B cell (primary cell): ENCODE measurements at regions not wholly inside any gene's neighbourhood (a gene's known extent, or its start where the extent isn't known, plus 50 kb on each side); places are given as distances from the start of the nearest gene placed in this dataset.

Source experiments
- ATAC-seq: fragments of 200-7000 bp; cut with Tn5 transposase; one replicate; pipeline ENCODE4 v1.10.0; 2021; ENCODE audit warnings: low read depth, mild to moderate bottlenecking, moderate number of reproducible peaks, moderate library complexity
- CTCF ChIA-PET: fragments of 350-600 bp; sonication (Branson Sonifier 250); formaldehyde crosslinking; loops from one replicate; lab custom pipeline; 2021; ENCODE audit warnings: antibody characterized with exemption, inconsistent platforms; lab: Charles Lee
- POLR2A ChIA-PET: fragments of 350-600 bp; sonication (Branson Sonifier 250); formaldehyde crosslinking; loops from one replicate; lab custom pipeline; 2021; ENCODE audit warnings: antibody characterized with exemption; lab: Charles Lee
- DNase-seq: peaks from one replicate; pipeline ENCODE4 v3.0.0; 2013
- H2AFZ ChIP-seq: 2 replicates; pipeline ENCODE4 v1.6.1; 2012; ENCODE audit warnings: mild to moderate bottlenecking, low read depth, low read length; ENCODE audit not compliant: insufficient read depth, poor library complexity, severe bottlenecking
- H3K27ac ChIP-seq, 2 donors: 1 replicate in 1 of 2; 2 replicates in 1 of 2; pipeline ENCODE4 v1.5.1; 2012 to 2013; ENCODE audit warnings: low read length in 2 of 2, mild to moderate bottlenecking in 2 of 2, moderate library complexity in 1 of 2
- H3K27me3 ChIP-seq, 4 experiments: fragments of 200-600 bp in 1 of 4; sonication (generic) in 1 of 4; replicated peaks in 1 of 4; 1 replicate in 2 of 4; 2 replicates in 2 of 4; pipeline versions ENCODE4 v1.6.1 to v1.7.0; 2013 to 2016; ENCODE audit warnings: low read length in 3 of 4, mild to moderate bottlenecking in 2 of 4, mixed read lengths in 1 of 4, moderate library complexity in 1 of 4; ENCODE audit not compliant: insufficient read depth in 4 of 4, control insufficient read depth in 3 of 4; ENCODE audit errors: control extremely low read depth in 1 of 4
- H3K36me3 ChIP-seq, 2 experiments: replicated peaks in 1 of 2; 1 replicate in 1 of 2; 2 replicates in 1 of 2; pipeline versions ENCODE4 v1.6.1 to v1.7.1; 2013; ENCODE audit warnings: low read length in 1 of 2; ENCODE audit not compliant: insufficient read depth in 2 of 2, control insufficient read depth in 1 of 2; ENCODE audit errors: control extremely low read depth in 1 of 2, extremely low read depth in 1 of 2
- H3K4me1 ChIP-seq, 2 donors: fragments of 200-600 bp in 1 of 2; sonication (generic) in 1 of 2; 1 replicate in 1 of 2; 2 replicates in 1 of 2; pipeline versions ENCODE4 v1.5.1 to v1.6.1; 2013 to 2017; ENCODE audit warnings: low read length in 2 of 2; ENCODE audit not compliant: control insufficient read depth in 2 of 2, insufficient read depth in 2 of 2
- H3K4me2 ChIP-seq: replicated peaks from 2 replicates; pipeline ENCODE3; 2012; ENCODE audit warnings: mild to moderate bottlenecking, low read depth, low read length; ENCODE audit not compliant: poor library complexity, severe bottlenecking
- H3K4me3 ChIP-seq, 5 experiments: fragments of 200-600 bp in 1 of 5; sonication (generic) in 1 of 5; 1 replicate in 3 of 5; 2 replicates in 2 of 5; pipeline versions ENCODE4 v1.5.1 to v1.7.0; 2011 to 2016; ENCODE audit warnings: low read length in 4 of 5, mild to moderate bottlenecking in 4 of 5, low read depth in 2 of 5, control low read depth in 1 of 5, moderate library complexity in 1 of 5; ENCODE audit not compliant: insufficient read depth in 1 of 5; ENCODE audit errors: control extremely low read depth in 1 of 5, extremely low read depth in 1 of 5
- H3K79me2 ChIP-seq: fragments of 200-600 bp; sonication (generic); one replicate; pipeline ENCODE4 v1.6.0; 2016; ENCODE audit warnings: low read length; ENCODE audit not compliant: control insufficient read depth, insufficient read depth
- H3K9ac ChIP-seq: fragments of 200-600 bp; sonication (generic); 2 replicates; pipeline ENCODE4 v1.6.1; 2017; ENCODE audit warnings: mild to moderate bottlenecking, low read length, moderate library complexity
- H3K9me3 ChIP-seq, 3 donors: one replicate each; pipeline versions ENCODE4 v1.6.1 to v1.7.1; 2013; ENCODE audit warnings: low read length in 2 of 3; ENCODE audit not compliant: control insufficient read depth in 2 of 3, insufficient read depth in 1 of 3; ENCODE audit errors: control extremely low read depth in 1 of 3
- H4K20me1 ChIP-seq: 2 replicates; pipeline ENCODE4 v1.6.0; 2012; ENCODE audit warnings: mild to moderate bottlenecking, low read length; ENCODE audit not compliant: insufficient read depth, control insufficient read depth, poor library complexity, severe bottlenecking
- H3K27ac Mint-ChIP-seq: one replicate; pipeline ENCODE4 v1.8.0; 2021; ENCODE audit warnings: mixed read lengths
- H3K27me3 Mint-ChIP-seq: one replicate; pipeline ENCODE4 v1.8.0; 2021; ENCODE audit warnings: mixed read lengths
- H3K4me1 Mint-ChIP-seq: one replicate; pipeline ENCODE4 v1.8.0; 2021; ENCODE audit warnings: mixed read lengths
- H3K4me3 Mint-ChIP-seq: one replicate; pipeline ENCODE4 v1.8.0; 2021; ENCODE audit warnings: mixed read lengths
- H3K9me3 Mint-ChIP-seq: one replicate; pipeline ENCODE4 v1.8.0; 2022; ENCODE audit warnings: mixed read lengths; ENCODE audit not compliant: insufficient read depth
- CTCF ChIP-seq: fragments of 200-600 bp; IDR thresholded peaks from one replicate; pipeline ENCODE4 v1.8.0; 2022; ENCODE audit warnings: antibody characterized with exemption, mild to moderate bottlenecking
- EZH2 ChIP-seq: IDR thresholded peaks from 2 replicates; pipeline ENCODE4 v1.6.1; 2012; ENCODE audit warnings: borderline replicate concordance, low read depth, mild to moderate bottlenecking, moderate library complexity, low read length; ENCODE audit not compliant: insufficient read depth, poor library complexity, severe bottlenecking
- WGBS: methylation state at CpG from one replicate; pipeline ENCODE4 v1.1.5; 2013; ENCODE audit warnings: missing lambda C conversion rate; ENCODE audit not compliant: insufficient coverage; 5-methylcytosine and 5-hydroxymethylcytosine counted together
- intact Hi-C: fragments of 100-400 bp; cut with micrococcal nuclease; formaldehyde crosslinking; loops from one replicate; pipeline ENCODE4 v1.10.0; 2022

GRCh38 chr21:16711757-16712156 lies 801.1 kb upstream of the CXADR start:
- no peak overlapping the region for H3K27ac Mint-ChIP-seq
- Histone ChIP-seq H3K4me2 (no peak overlapping the region), H3K27me3 (no peaks in the 10 kb centered on the region), H3K9ac (no peak overlapping the region), H2AFZ (no peak overlapping the region), H3K9me3 (peaks cover 0 to 2% (median 0%) of the 10 kb centered on the region in 3 donors), H3K36me3 (no peaks in the 10 kb centered on the region), H4K20me1 (no peaks in the 10 kb centered on the region), H3K27ac (no peak overlapping the region), H3K79me2 (no peaks in the 10 kb centered on the region), H3K4me3 (no peak overlapping the region), H3K4me1 (no peaks in the 10 kb centered on the region)
- DNase-seq (no peak), ATAC-seq (no peak)
- no peaks in the 10 kb centered on the region for H3K27me3 Mint-ChIP-seq
- no peak for TF ChIP-seq EZH2
- H3K9me3 Mint-ChIP-seq, result peaks cover 2% of the 10 kb centered on the region
- ChIA-PET CTCF (no interaction called here), POLR2A (no interaction called here)
- no CpG with 5 or more reads among the region's 2 CpGs for WGBS
- H3K4me3 Mint-ChIP-seq, result no peak overlapping the region
- H3K4me1 Mint-ChIP-seq, result no peaks in the 10 kb centered on the region
- intact Hi-C loops, result no loop called here

GRCh38 chr21:16713331-16714117 lies 799.3 kb upstream of the CXADR start:
- H2AFZ ChIP-seq, result no peak overlapping the region
- ChIA-PET CTCF (no interaction called here), POLR2A (no interaction called here)
- Mint-ChIP-seq H3K4me1 (no peaks in the 10 kb centered on the region), H3K4me3 (no peak overlapping the region), H3K9me3 (peaks cover 4% of the 10 kb centered on the region), H3K27ac (no peak overlapping the region), H3K27me3 (no peaks in the 10 kb centered on the region)
- ATAC-seq (no peak), DNase-seq (no peak)
- H3K36me3 ChIP-seq, result no peaks in the 10 kb centered on the region
- intact Hi-C loops, result no loop called here
- H3K4me3 ChIP-seq, result no peak overlapping the region
- no peak for TF ChIP-seq CTCF
- no peak for TF ChIP-seq EZH2
- WGBS, result 53% methylated on average over 3 of the region's 4 CpGs
- H3K79me2 ChIP-seq, result no peaks in the 10 kb centered on the region
- H3K27ac ChIP-seq, result no peak overlapping the region
- H3K4me2 ChIP-seq, result no peak overlapping the region
- no peaks in the 10 kb centered on the region for H3K27me3 ChIP-seq
- no peak overlapping the region for H3K9ac ChIP-seq
- H3K4me1 ChIP-seq, result no peaks in the 10 kb centered on the region
- H4K20me1 ChIP-seq, result no peaks in the 10 kb centered on the region
- peaks cover 0 to 2% (median 0%) of the 10 kb centered on the region in 3 donors for H3K9me3 ChIP-seq
